Osteocyte (in vitro differentiated cells): ENCODE measurements at regions not wholly inside any gene's neighbourhood (a gene's known extent, or its start where the extent isn't known, plus 50 kb on each side); places are given as distances from the start of the nearest gene placed in this dataset.

Experiments used
- DNase-seq: peaks from one replicate; pipeline ENCODE4 v3.0.0; 2021; ENCODE audit warnings: mixed read lengths; ENCODE audit not compliant: unreplicated experiment; ENCODE audit errors: extremely low spot score
- H3K27ac Mint-ChIP-seq: one replicate; pipeline ENCODE4 v1.8.0; 2021; ENCODE audit warnings: mild to moderate bottlenecking, mixed read lengths; ENCODE audit not compliant: unreplicated experiment
- H3K27me3 Mint-ChIP-seq: one replicate; pipeline ENCODE4 v1.8.0; 2021; ENCODE audit warnings: mixed read lengths; ENCODE audit not compliant: unreplicated experiment
- H3K36me3 Mint-ChIP-seq: one replicate; pipeline ENCODE4 v1.8.0; 2021; ENCODE audit warnings: mixed read lengths; ENCODE audit not compliant: unreplicated experiment
- H3K4me1 Mint-ChIP-seq: one replicate; pipeline ENCODE4 v1.8.0; 2021; ENCODE audit warnings: mixed read lengths; ENCODE audit not compliant: unreplicated experiment
- H3K4me3 Mint-ChIP-seq: one replicate; pipeline ENCODE4 v1.8.0; 2021; ENCODE audit warnings: mild to moderate bottlenecking, moderate library complexity, mixed read lengths; ENCODE audit not compliant: unreplicated experiment
- H3K9me3 Mint-ChIP-seq: one replicate; pipeline ENCODE4 v1.8.0; 2021; ENCODE audit warnings: mixed read lengths; ENCODE audit not compliant: unreplicated experiment
- TF ChIP-seq, protein P1 (sequence below): fragments of 200-600 bp; sonication (generic); IDR thresholded peaks from 2 replicates; pipeline ENCODE4 v1.5.0; 2021; ENCODE audit warnings: antibody characterized with exemption, mild to moderate bottlenecking, moderate library complexity

DNA sequence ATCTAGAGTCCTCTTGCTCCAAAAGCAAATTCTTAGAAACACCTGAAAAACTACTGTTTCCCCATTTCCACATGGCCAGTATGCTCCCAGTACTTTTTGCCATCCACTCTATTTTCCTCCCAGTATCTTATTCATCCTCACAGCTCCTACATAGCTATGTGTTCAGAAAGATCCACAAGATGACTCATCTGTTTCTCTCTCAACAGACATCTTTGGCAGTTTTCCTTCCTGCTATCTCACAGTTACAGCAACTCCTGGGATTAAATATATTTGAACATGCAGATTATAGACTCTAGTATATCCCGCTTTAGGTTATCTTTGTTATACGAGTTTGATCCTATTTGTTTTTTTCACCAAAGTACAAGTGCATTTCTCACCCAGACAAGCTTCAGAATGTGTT is 675.6 kb upstream of the POT1 start:
- no peak for DNase-seq

DNA sequence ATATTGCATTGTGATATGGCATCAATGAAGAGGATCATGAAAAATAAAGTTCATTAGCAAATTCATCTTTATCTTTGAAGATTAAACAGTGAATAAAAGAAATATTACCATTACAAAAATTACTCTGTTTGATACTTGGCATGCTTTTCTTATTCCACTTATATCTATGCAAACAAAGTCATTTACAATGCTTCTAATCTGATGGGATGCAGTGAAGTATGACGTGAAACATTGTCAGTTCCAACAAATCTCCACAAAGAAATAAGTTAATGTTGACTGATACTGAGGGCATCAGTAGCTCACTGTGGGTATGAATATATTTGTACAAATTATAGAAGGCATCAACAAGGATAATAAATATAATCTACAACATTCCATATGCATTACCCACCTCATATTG is 672.8 kb upstream of the POT1 start:
- Mint-ChIP-seq H3K9me3 (peaks cover 7% of the 10 kb centered on the region), H3K4me1 (peaks cover 38% of the 10 kb centered on the region), H3K27ac (no peak overlapping the region), H3K27me3 (no peaks in the 10 kb centered on the region), H3K4me3 (no peak overlapping the region), H3K36me3 (no peaks in the 10 kb centered on the region)
- TF ChIP-seq, protein P1, sequence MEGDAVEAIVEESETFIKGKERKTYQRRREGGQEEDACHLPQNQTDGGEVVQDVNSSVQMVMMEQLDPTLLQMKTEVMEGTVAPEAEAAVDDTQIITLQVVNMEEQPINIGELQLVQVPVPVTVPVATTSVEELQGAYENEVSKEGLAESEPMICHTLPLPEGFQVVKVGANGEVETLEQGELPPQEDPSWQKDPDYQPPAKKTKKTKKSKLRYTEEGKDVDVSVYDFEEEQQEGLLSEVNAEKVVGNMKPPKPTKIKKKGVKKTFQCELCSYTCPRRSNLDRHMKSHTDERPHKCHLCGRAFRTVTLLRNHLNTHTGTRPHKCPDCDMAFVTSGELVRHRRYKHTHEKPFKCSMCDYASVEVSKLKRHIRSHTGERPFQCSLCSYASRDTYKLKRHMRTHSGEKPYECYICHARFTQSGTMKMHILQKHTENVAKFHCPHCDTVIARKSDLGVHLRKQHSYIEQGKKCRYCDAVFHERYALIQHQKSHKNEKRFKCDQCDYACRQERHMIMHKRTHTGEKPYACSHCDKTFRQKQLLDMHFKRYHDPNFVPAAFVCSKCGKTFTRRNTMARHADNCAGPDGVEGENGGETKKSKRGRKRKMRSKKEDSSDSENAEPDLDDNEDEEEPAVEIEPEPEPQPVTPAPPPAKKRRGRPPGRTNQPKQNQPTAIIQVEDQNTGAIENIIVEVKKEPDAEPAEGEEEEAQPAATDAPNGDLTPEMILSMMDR = no peak
- no peak for DNase-seq

More for the DNA sequence above, 675.6 kb upstream of the POT1 start:
- no peaks in the 10 kb centered on the region for H3K36me3 Mint-ChIP-seq
- H3K4me1 Mint-ChIP-seq = peaks cover 30% of the 10 kb centered on the region
- H3K9me3 Mint-ChIP-seq = peaks cover 3% of the 10 kb centered on the region
- H3K4me3 Mint-ChIP-seq = no peak overlapping the region
- TF ChIP-seq, protein P1 = no peak
- H3K27me3 Mint-ChIP-seq = no peaks in the 10 kb centered on the region
- H3K27ac Mint-ChIP-seq = peak overlapping the region; percentile 56

DNA sequence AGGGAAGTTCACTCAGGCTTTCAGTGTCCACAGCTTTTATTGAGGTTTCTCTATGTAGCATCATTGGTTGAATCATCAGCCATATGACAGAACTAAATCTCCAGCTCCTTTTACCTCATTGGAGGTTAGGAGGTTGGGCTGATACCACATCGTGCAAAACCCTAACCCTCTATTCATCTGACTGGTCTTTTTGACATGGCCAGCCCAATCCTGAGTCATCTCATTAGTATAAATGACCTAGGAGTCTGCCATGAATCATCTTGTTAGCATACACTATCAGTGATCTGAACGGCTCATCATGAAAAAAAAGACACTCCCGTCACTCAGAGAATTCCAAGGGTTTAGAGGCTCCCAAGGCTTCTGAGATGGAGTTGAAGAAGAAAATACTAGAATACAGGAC is 669.8 kb upstream of the POT1 start:
- Mint-ChIP-seq H3K4me1 (peaks cover 33% of the 10 kb centered on the region), H3K9me3 (peaks cover 7% of the 10 kb centered on the region), H3K4me3 (no peak overlapping the region), H3K36me3 (no peaks in the 10 kb centered on the region), H3K27me3 (no peaks in the 10 kb centered on the region), H3K27ac (no peak overlapping the region)
- DNase-seq = no peak
- TF ChIP-seq, protein P1 = no peak

DNA sequence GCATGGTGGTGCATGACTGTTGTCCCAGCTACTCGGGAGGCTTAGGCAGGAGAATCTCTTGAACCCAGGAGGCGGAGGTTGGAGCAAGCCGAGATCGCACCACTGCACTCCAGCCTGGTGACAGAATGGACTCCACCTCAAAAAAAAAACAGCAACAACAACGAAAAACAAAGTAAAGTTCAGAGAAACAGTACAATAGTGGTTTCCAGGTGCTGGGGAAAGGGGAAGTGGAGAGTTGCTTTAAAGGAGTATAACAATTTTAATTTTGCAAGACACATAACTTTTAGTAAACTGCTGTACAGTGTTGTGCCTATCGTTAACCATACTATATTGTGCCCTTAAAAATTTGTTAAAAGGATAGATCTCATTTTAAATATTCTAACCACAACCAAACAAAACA is 662.7 kb upstream of the POT1 start:
- no peaks in the 10 kb centered on the region for H3K4me1 Mint-ChIP-seq
- TF ChIP-seq, protein P1 = no peak
- no peak overlapping the region for H3K27ac Mint-ChIP-seq
- no peaks in the 10 kb centered on the region for H3K27me3 Mint-ChIP-seq
- no peaks in the 10 kb centered on the region for H3K9me3 Mint-ChIP-seq
- no peak overlapping the region for H3K4me3 Mint-ChIP-seq
- no peak for DNase-seq
- H3K36me3 Mint-ChIP-seq = no peaks in the 10 kb centered on the region

DNA sequence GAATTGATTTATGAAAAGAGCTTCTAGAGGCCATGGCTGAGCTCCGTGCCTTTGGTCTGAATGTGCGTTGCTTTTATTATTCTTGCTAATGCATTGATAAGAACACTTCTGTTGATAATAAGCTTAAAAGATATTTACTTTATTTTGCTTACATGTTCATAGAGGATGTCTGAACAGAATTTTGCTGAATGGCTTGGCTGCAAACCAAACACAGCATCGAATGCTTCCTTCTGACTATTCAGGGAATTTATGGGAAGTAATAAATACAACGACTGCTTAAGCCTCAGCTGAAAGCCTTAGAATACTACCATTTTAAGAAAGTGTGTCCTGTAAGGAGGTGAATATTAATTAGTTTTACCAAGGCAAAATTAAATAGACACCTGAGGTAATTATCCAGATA is 643.5 kb upstream of the POT1 start:
- Mint-ChIP-seq H3K36me3 (no peaks in the 10 kb centered on the region), H3K27ac (no peak overlapping the region), H3K4me3 (no peak overlapping the region), H3K4me1 (no peaks in the 10 kb centered on the region), H3K27me3 (no peaks in the 10 kb centered on the region), H3K9me3 (no peaks in the 10 kb centered on the region)
- TF ChIP-seq, protein P1 = no peak
- DNase-seq = no peak
